ENCODE measurements at regions not wholly inside any gene's neighbourhood (a gene's known extent, or its start where the extent isn't known, plus 50 kb on each side); places are given as distances from the start of the nearest gene placed in this dataset.

GRCh38 chr12:127728729-127729128 is 538.2 kb upstream of the TMEM132C start:
- H3K4me2 ChIP-seq (ENCODE audit: control insufficient read depth, insufficient read depth): no peak overlapping the region
- in situ Hi-C loops (cut with MboI): no loop called here

DNA sequence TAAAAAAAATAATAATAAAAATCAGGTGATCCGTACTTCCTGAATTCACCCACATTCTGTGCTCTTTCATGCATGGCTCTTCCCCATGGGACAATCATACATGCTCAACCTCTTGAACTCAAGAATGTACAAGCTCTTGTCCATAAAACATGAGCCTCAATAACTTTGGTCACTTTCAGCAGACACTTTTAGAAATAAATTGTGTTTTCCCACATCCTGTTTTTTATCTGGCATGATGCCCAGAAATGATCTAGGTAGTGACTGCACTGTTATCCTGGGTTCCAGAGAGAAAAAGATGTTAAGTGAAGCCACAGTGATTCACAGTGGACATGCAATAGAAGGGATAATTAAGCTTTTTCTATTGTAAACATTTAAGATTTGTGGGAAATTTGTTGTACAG is 537.6 kb upstream of the TMEM132C start:
- no peak for DNase-seq (ENCODE audit: low read depth, low spot score)
- Histone ChIP-seq H2AFZ (ENCODE audit: control insufficient read depth, low read depth, low read length) (no peak overlapping the region), H3K79me2 (ENCODE audit: control insufficient read depth, insufficient read depth, low read length) (no peaks in the 10 kb centered on the region), H3K9ac (ENCODE audit: control insufficient read depth, insufficient read depth, low read length) (no peak overlapping the region), H3K27me3 (replicated peaks in 1 of 2; ENCODE audit: control insufficient read depth in 2 of 2, insufficient read depth in 2 of 2, low read length in 1 of 2) (no peaks in the 10 kb centered on the region), H3K9me3 (replicated peaks; ENCODE audit: control insufficient read depth, insufficient read depth, low read length) (no peaks in the 10 kb centered on the region), H3K4me1 (ENCODE audit: control insufficient read depth, insufficient read depth, low read length) (no peaks in the 10 kb centered on the region), H3K4me2 (ENCODE audit: control insufficient read depth, insufficient read depth) (no peak overlapping the region), H3K4me3 (no peak overlapping the region), H3K27ac (ENCODE audit: control insufficient read depth, insufficient read depth) (no peak overlapping the region), H3K36me3 (ENCODE audit: control insufficient read depth in 2 of 2, insufficient read depth in 2 of 2, low read length in 1 of 2) (no peaks in the 10 kb centered on the region), H4K20me1 (ENCODE audit: control insufficient read depth, insufficient read depth) (no peaks in the 10 kb centered on the region)
- BruUV-seq (replicated peaks): no TSS peak
- in situ Hi-C loops (cut with MboI) (no loop called here), intact Hi-C loops (cut with micrococcal nuclease; ENCODE audit: unreplicated experiment) (no loop called here)
- ATAC-seq: no peak
- ChIA-PET RAD21 (ENCODE audit: unreplicated experiment) (no interaction called here), SMC1A (ENCODE audit: uncharacterized antibody, unreplicated experiment) (no interaction called here), POLR2A (no interaction called here), CTCF (no interaction called here)
- FAIRE-seq: no peak
- WGBS (ENCODE audit: insufficient coverage, insufficient replicate concordance, low lambda C conversion rate, missing lambda C conversion rate): 25% methylated on average over 1 of the region's 1 CpG
- TF ChIP-seq, protein P1, sequence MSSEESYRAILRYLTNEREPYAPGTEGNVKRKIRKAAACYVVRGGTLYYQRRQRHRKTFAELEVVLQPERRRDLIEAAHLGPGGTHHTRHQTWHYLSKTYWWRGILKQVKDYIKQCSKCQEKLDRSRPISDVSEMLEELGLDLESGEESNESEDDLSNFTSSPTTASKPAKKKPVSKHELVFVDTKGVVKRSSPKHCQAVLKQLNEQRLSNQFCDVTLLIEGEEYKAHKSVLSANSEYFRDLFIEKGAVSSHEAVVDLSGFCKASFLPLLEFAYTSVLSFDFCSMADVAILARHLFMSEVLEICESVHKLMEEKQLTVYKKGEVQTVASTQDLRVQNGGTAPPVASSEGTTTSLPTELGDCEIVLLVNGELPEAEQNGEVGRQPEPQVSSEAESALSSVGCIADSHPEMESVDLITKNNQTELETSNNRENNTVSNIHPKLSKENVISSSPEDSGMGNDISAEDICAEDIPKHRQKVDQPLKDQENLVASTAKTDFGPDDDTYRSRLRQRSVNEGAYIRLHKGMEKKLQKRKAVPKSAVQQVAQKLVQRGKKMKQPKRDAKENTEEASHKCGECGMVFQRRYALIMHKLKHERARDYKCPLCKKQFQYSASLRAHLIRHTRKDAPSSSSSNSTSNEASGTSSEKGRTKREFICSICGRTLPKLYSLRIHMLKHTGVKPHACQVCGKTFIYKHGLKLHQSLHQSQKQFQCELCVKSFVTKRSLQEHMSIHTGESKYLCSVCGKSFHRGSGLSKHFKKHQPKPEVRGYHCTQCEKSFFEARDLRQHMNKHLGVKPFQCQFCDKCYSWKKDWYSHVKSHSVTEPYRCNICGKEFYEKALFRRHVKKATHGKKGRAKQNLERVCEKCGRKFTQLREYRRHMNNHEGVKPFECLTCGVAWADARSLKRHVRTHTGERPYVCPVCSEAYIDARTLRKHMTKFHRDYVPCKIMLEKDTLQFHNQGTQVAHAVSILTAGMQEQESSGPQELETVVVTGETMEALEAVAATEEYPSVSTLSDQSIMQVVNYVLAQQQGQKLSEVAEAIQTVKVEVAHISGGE (CRISPR knock-in tag; IDR thresholded peaks at IDR 0.05): no peak
- no peak for TF ChIP-seq HDAC6 (IDR thresholded peaks at IDR 0.05; ENCODE audit: unreplicated experiment)
- no peak for TF ChIP-seq ZNF384 (IDR thresholded peaks at IDR 0.05; ENCODE audit: borderline replicate concordance, low read depth, low read length)
- no peak for TF ChIP-seq EP300 (IDR thresholded peaks at IDR 0.05; ENCODE audit: borderline replicate concordance in 1 of 2, control insufficient read depth in 1 of 2, low read depth in 2 of 2, low read length in 2 of 2)
- no peak for TF ChIP-seq ETV6 (conservative IDR thresholded peaks at IDR 0.05 in 1 of 2, IDR thresholded peaks at IDR 0.05 in 1 of 2; ENCODE audit: borderline replicate concordance in 1 of 2, low read depth in 1 of 2)
- TF ChIP-seq TCF7 (IDR thresholded peaks at IDR 0.05; ENCODE audit: borderline replicate concordance): no peak

More at GRCh38 chr12:127728729-127729128, 538.2 kb upstream of the TMEM132C start:
- DNase-seq (ENCODE audit: low read depth, low spot score) (no peak), ATAC-seq (no peak), FAIRE-seq (no peak)
- Histone ChIP-seq H3K27me3 (replicated peaks in 1 of 2; ENCODE audit: control insufficient read depth in 2 of 2, insufficient read depth in 2 of 2, low read length in 1 of 2) (no peaks in the 10 kb centered on the region), H3K36me3 (ENCODE audit: control insufficient read depth in 2 of 2, insufficient read depth in 2 of 2, low read length in 1 of 2) (no peaks in the 10 kb centered on the region), H3K9me3 (replicated peaks; ENCODE audit: control insufficient read depth, insufficient read depth, low read length) (no peaks in the 10 kb centered on the region), H3K79me2 (ENCODE audit: control insufficient read depth, insufficient read depth, low read length) (no peaks in the 10 kb centered on the region), H3K27ac (ENCODE audit: control insufficient read depth, insufficient read depth) (no peak overlapping the region), H3K9ac (ENCODE audit: control insufficient read depth, insufficient read depth, low read length) (no peak overlapping the region), H2AFZ (ENCODE audit: control insufficient read depth, low read depth, low read length) (no peak overlapping the region), H3K4me3 (no peak overlapping the region), H3K4me1 (ENCODE audit: control insufficient read depth, insufficient read depth, low read length) (no peaks in the 10 kb centered on the region), H4K20me1 (ENCODE audit: control insufficient read depth, insufficient read depth) (no peaks in the 10 kb centered on the region)
- ChIA-PET POLR2A (no interaction called here), RAD21 (ENCODE audit: unreplicated experiment) (no interaction called here), CTCF (no interaction called here), SMC1A (ENCODE audit: uncharacterized antibody, unreplicated experiment) (no interaction called here)
- intact Hi-C loops (cut with micrococcal nuclease; ENCODE audit: unreplicated experiment): no loop called here
- no TSS peak for BruUV-seq (replicated peaks)
- WGBS (ENCODE audit: insufficient coverage, insufficient replicate concordance, low lambda C conversion rate, missing lambda C conversion rate): 53% methylated on average over 5 of the region's 5 CpGs
- TF ChIP-seq, protein P1 (CRISPR knock-in tag; IDR thresholded peaks at IDR 0.05): no peak
